Neural progenitor cell (in vitro differentiated cells): ENCODE measurements at regions not wholly inside any gene's neighbourhood (a gene's known extent, or its start where the extent isn't known, plus 50 kb on each side); places are given as distances from the start of the nearest gene placed in this dataset.

Experiments
- DNase-seq: peaks from one replicate; pipeline ENCODE4 v3.0.0-alpha.2; 2016; ENCODE audit warnings: low spot score
- H2AFZ ChIP-seq: fragments of 200-600 bp; sonication (generic); replicated peaks from 2 replicates; pipeline ENCODE4 v1.6.1; 2016; ENCODE audit warnings: antibody characterized with exemption
- H3F3A ChIP-seq: fragments of 200-600 bp; sonication (generic); 2 replicates; pipeline ENCODE4 v1.6.1; 2016; ENCODE audit warnings: antibody characterized with exemption, low read depth
- H3K27ac ChIP-seq: fragments of 200-600 bp; sonication (generic); 2 replicates; pipeline ENCODE4 v1.5.1; 2016; ENCODE audit warnings: mild to moderate bottlenecking
- H3K27me3 ChIP-seq: fragments of 200-600 bp; sonication (generic); 2 replicates; pipeline ENCODE4 v1.6.1; 2016; ENCODE audit warnings: mild to moderate bottlenecking, moderate library complexity
- H3K36me3 ChIP-seq: fragments of 200-600 bp; sonication (generic); 2 replicates; pipeline ENCODE4 v1.5.1; 2016
- H3K4me1 ChIP-seq: fragments of 200-600 bp; sonication (generic); 2 replicates; pipeline ENCODE4 v1.6.1; 2016; ENCODE audit warnings: mixed run types
- H3K4me2 ChIP-seq: fragments of 200-600 bp; sonication (generic); 2 replicates; pipeline ENCODE4 v1.6.1; 2016
- H3K4me3 ChIP-seq: fragments of 200-600 bp; sonication (generic); 2 replicates; pipeline ENCODE4 v1.5.1; 2016
- H3K79me2 ChIP-seq: fragments of 200-600 bp; sonication (generic); 2 replicates; pipeline ENCODE4 v1.6.1; 2016; ENCODE audit warnings: low read depth
- H3K9ac ChIP-seq: fragments of 200-600 bp; sonication (generic); 2 replicates; pipeline ENCODE4 v1.6.1; 2016
- H3K9me3 ChIP-seq: fragments of 200-600 bp; sonication (generic); 2 replicates; pipeline ENCODE4 v1.5.1; 2016; ENCODE audit warnings: low read depth
- H4K20me1 ChIP-seq: fragments of 200-600 bp; sonication (generic); 2 replicates; pipeline ENCODE4 v1.6.1; 2016; ENCODE audit warnings: low read depth
- H3K27ac Mint-ChIP-seq: 3 replicates; pipeline ENCODE4 v1.8.0; 2021; ENCODE audit warnings: mixed read lengths
- H3K27me3 Mint-ChIP-seq: 2 replicates; pipeline ENCODE4 v1.8.0; 2022; ENCODE audit warnings: low read depth, mild to moderate bottlenecking, inconsistent platforms, moderate library complexity, mixed read lengths; ENCODE audit not compliant: insufficient read depth
- H3K36me3 Mint-ChIP-seq: 3 replicates; pipeline ENCODE4 v1.8.0; 2021; ENCODE audit warnings: mixed read lengths
- H3K4me1 Mint-ChIP-seq: 3 replicates; pipeline ENCODE4 v1.8.0; 2021; ENCODE audit warnings: mixed read lengths
- H3K4me3 Mint-ChIP-seq: 3 replicates; pipeline ENCODE4 v1.8.0; 2021; ENCODE audit warnings: mild to moderate bottlenecking, moderate library complexity, mixed read lengths
- H3K9me3 Mint-ChIP-seq: 3 replicates; pipeline ENCODE4 v1.8.0; 2020; ENCODE audit warnings: mixed read lengths
- EZH2 ChIP-seq: fragments of 200-600 bp; sonication (generic); IDR thresholded peaks from 2 replicates; pipeline ENCODE4 v1.6.1; 2017; ENCODE audit warnings: antibody characterized with exemption, mild to moderate bottlenecking, moderate library complexity
- EZH2phosphoT487 ChIP-seq: fragments of 200-600 bp; sonication (generic); IDR thresholded peaks from 2 replicates; pipeline ENCODE4 v1.6.1; 2017; ENCODE audit warnings: antibody characterized with exemption
- TF ChIP-seq, protein P1 (sequence below): fragments of 200-600 bp; sonication (generic); IDR thresholded peaks from 2 replicates; pipeline ENCODE4 v1.5.1; 2017; ENCODE audit warnings: antibody characterized with exemption, mild to moderate bottlenecking

DNA sequence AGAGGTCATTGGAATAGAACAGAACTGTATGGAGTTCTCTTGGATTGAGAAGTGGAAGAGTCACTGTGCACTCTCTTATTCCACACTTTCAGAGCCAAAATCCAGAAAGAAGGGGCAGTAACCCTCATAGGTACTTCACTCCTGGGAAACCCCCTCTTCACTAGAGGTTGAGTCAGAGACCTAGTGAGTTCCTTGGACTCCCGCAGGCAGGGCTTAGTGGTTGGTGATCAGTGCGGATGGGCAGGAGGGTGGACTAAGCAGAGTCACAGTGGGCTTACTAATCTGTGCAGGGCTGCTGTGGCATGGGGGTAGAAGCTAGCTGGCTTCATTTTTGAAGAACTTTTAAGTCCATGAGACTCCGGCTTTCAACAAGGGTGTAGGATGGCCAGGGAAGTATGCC is 95.0 kb upstream of the MLN start:
- no peaks in the 10 kb centered on the region for H4K20me1 ChIP-seq
- no peaks in the 10 kb centered on the region for H3K9me3 ChIP-seq
- no peak overlapping the region for H3K9ac ChIP-seq
- H3K4me1 ChIP-seq: peaks cover 2% of the 10 kb centered on the region
- H3K79me2 ChIP-seq: no peaks in the 10 kb centered on the region
- no peaks in the 10 kb centered on the region for H3K27me3 ChIP-seq
- H3K36me3 ChIP-seq: no peaks in the 10 kb centered on the region
- H3K9me3 Mint-ChIP-seq: no peaks in the 10 kb centered on the region
- peaks cover 10% of the 10 kb centered on the region for H3K27me3 Mint-ChIP-seq
- H3K4me2 ChIP-seq: no peak overlapping the region
- DNase-seq: no peak
- H3F3A ChIP-seq: no peaks in the 10 kb centered on the region
- H3K27ac ChIP-seq: no peak overlapping the region
- H3K4me3 ChIP-seq: no peak overlapping the region
- H3K36me3 Mint-ChIP-seq: no peaks in the 10 kb centered on the region
- no peak overlapping the region for H3K4me3 Mint-ChIP-seq
- H3K27ac Mint-ChIP-seq: no peak overlapping the region
- H2AFZ ChIP-seq: no peak overlapping the region
- TF ChIP-seq EZH2phosphoT487: no peak
- TF ChIP-seq, protein P1, sequence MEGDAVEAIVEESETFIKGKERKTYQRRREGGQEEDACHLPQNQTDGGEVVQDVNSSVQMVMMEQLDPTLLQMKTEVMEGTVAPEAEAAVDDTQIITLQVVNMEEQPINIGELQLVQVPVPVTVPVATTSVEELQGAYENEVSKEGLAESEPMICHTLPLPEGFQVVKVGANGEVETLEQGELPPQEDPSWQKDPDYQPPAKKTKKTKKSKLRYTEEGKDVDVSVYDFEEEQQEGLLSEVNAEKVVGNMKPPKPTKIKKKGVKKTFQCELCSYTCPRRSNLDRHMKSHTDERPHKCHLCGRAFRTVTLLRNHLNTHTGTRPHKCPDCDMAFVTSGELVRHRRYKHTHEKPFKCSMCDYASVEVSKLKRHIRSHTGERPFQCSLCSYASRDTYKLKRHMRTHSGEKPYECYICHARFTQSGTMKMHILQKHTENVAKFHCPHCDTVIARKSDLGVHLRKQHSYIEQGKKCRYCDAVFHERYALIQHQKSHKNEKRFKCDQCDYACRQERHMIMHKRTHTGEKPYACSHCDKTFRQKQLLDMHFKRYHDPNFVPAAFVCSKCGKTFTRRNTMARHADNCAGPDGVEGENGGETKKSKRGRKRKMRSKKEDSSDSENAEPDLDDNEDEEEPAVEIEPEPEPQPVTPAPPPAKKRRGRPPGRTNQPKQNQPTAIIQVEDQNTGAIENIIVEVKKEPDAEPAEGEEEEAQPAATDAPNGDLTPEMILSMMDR: no peak
- no peak for TF ChIP-seq EZH2
- peaks cover 15% of the 10 kb centered on the region for H3K4me1 Mint-ChIP-seq

DNA sequence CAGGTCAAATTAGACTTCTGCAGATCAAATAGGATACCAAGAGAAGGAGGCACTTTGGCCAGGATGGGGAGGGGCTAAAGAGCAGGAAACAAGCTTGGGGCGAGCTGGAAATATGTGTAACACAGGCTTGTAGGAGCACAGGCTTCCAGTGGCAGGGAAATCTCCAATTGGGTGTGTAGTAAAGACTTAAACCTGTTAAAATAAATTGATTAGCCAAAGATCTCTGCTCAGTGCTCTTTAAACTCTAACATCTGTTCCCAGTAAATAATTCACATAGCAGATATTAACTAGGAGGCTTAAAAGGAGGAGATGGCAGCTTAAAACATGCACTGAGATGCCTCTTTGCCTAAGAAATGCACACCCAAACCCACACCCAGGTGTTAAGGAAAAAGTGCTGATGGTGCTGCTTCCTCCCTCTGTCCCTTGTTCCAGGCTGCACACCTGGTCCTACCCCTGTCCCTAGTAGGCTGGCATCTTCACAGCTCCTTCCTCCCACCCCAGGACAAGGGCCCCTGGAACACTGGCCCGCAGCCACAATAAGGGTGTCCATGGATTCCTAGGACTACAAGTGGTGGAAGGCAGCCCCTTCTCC is 93.5 kb upstream of the MLN start:
- Histone ChIP-seq H2AFZ (no peak overlapping the region), H4K20me1 (no peaks in the 10 kb centered on the region), H3K4me3 (no peak overlapping the region), H3K79me2 (no peaks in the 10 kb centered on the region), H3K9ac (no peak overlapping the region), H3K27me3 (no peaks in the 10 kb centered on the region), H3K4me2 (no peak overlapping the region), H3K9me3 (no peaks in the 10 kb centered on the region), H3K4me1 (no peaks in the 10 kb centered on the region), H3K36me3 (no peaks in the 10 kb centered on the region), H3K27ac (no peak overlapping the region), H3F3A (no peaks in the 10 kb centered on the region)
- no peak for DNase-seq
- Mint-ChIP-seq H3K9me3 (no peaks in the 10 kb centered on the region), H3K4me3 (no peak overlapping the region), H3K4me1 (peaks cover 5% of the 10 kb centered on the region), H3K36me3 (no peaks in the 10 kb centered on the region), H3K27ac (no peak overlapping the region), H3K27me3 (peaks cover 8% of the 10 kb centered on the region)
- no peak for TF ChIP-seq EZH2
- no peak for TF ChIP-seq EZH2phosphoT487
- TF ChIP-seq, protein P1: no peak

DNA sequence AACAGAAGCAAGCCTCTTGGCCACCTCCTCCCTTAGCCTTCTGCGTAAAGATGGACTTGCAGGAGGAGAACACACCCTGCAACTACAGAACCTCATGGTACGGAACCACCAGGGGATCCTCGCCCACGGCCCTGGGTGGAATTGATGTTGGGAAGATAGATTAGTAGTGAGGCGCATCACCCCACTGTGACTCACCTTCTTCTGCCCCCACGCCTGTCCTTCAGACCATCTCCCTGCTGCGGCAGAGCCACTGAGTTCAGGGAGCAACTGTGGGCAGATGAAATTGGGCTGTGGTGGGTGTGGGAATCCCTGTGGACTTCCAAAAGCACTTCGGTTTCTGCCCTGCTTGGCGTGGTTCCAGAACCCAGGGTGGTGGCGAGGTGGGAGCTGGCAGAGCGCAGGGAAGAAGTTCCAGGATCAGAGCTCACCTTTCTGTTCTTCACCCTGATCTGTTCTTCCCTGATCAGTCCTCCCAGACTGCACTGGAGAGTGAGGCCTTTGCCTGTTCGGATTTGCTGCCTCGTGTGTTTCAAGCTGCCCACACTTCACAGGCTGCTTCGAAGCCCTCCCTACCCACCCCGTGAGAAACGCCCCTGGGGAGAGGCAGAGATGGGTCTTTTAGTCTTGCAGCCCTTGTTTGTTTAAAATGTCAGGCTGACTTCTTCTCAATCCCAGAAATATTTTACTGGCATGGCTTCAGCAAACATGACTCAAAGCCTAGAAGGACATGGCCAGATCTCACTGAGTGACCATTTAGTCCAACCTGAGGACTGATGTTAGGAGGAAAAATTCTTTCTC is 92.8 kb upstream of the MLN start:
- peaks cover 5% of the 10 kb centered on the region for H3K4me1 Mint-ChIP-seq

More for the DNA sequence above, 92.8 kb upstream of the MLN start:
- H3K4me3 ChIP-seq: no peak overlapping the region
- H4K20me1 ChIP-seq: no peaks in the 10 kb centered on the region
- no peak overlapping the region for H3K9ac ChIP-seq
- H3K79me2 ChIP-seq: no peaks in the 10 kb centered on the region
- H3K36me3 ChIP-seq: no peaks in the 10 kb centered on the region
- no peaks in the 10 kb centered on the region for H3K9me3 Mint-ChIP-seq
- H3K27ac ChIP-seq: no peak overlapping the region
- no peak for DNase-seq
- H3K27ac Mint-ChIP-seq: no peak overlapping the region
- no peak overlapping the region for H3K4me3 Mint-ChIP-seq
- H3K4me1 ChIP-seq: no peaks in the 10 kb centered on the region
- no peak overlapping the region for H3K4me2 ChIP-seq
- H2AFZ ChIP-seq: no peak overlapping the region
- no peak for TF ChIP-seq EZH2phosphoT487
- TF ChIP-seq EZH2: no peak
- TF ChIP-seq, protein P1: no peak
- no peaks in the 10 kb centered on the region for H3K36me3 Mint-ChIP-seq
- H3K9me3 ChIP-seq: no peaks in the 10 kb centered on the region
- no peaks in the 10 kb centered on the region for H3K27me3 ChIP-seq
- H3K27me3 Mint-ChIP-seq: peaks cover 7% of the 10 kb centered on the region
- no peaks in the 10 kb centered on the region for H3F3A ChIP-seq
